Glutamatergic neuron (in vitro differentiated cells): ENCODE measurements at regions not wholly inside any gene's neighbourhood (a gene's known extent, or its start where the extent isn't known, plus 50 kb on each side); places are given as distances from the start of the nearest gene placed in this dataset.

Experiments
- DNase-seq: peaks from one replicate; pipeline ENCODE4 v3.0.0; 2022
- H3K27ac Mint-ChIP-seq: one replicate; pipeline ENCODE4 v1.8.0; 2020; ENCODE audit warnings: mild to moderate bottlenecking, mixed read lengths, inconsistent platforms; ENCODE audit not compliant: unreplicated experiment
- H3K27me3 Mint-ChIP-seq: one replicate; pipeline ENCODE4 v1.8.0; 2020; ENCODE audit warnings: mild to moderate bottlenecking, moderate library complexity, mixed read lengths, inconsistent platforms; ENCODE audit not compliant: unreplicated experiment
- H3K36me3 Mint-ChIP-seq: one replicate; pipeline ENCODE4 v1.8.0; 2020; ENCODE audit warnings: mild to moderate bottlenecking, mixed read lengths, inconsistent platforms; ENCODE audit not compliant: unreplicated experiment
- H3K4me1 Mint-ChIP-seq: one replicate; pipeline ENCODE4 v1.8.0; 2020; ENCODE audit warnings: mild to moderate bottlenecking, low read depth, mixed read lengths, inconsistent platforms; ENCODE audit not compliant: unreplicated experiment
- H3K4me3 Mint-ChIP-seq: one replicate; pipeline ENCODE4 v1.8.0; 2020; ENCODE audit warnings: mild to moderate bottlenecking, mixed read lengths, inconsistent platforms; ENCODE audit not compliant: unreplicated experiment
- H3K9me3 Mint-ChIP-seq: one replicate; pipeline ENCODE4 v1.8.0; 2020; ENCODE audit warnings: mild to moderate bottlenecking, moderate library complexity, mixed read lengths, inconsistent platforms; ENCODE audit not compliant: unreplicated experiment
- TF ChIP-seq, protein P1 (sequence below): fragments of 200-600 bp; sonication (generic); IDR thresholded peaks from one replicate; pipeline ENCODE4 v1.5.0; 2021; ENCODE audit not compliant: partially characterized antibody, unreplicated experiment

DNA sequence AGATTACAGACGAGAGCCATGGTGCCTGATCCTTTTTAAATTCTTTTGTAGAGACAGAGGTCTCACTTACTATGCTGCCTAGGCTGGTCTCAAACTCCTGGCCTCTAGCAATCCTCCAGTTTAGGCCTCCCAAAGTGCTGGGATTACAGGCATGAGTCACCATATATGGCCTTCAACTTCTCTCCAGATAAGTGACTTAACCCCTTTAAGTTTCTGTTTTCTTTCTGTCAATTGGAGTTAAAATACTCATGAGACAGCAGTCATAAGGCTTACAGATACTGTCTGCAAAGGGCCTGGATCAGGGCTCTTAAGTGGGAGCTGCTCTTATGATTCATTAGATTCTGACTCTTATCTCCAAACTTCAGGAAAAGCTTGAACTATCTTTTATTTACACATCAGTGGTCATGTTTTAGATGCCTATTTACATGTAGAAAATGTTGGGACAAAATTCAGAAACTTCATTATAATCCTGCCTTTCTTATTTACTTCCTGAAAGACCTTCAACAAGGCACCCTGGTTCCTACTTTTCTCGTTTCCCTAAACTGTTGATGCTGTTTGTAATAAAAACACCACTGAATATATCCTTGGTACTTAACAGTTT lies 271.5 kb upstream of the TBX3 start:
- Mint-ChIP-seq H3K27ac (no peak overlapping the region), H3K9me3 (peaks cover 3% of the 10 kb centered on the region), H3K4me3 (no peak overlapping the region), H3K27me3 (peaks cover 3% of the 10 kb centered on the region), H3K4me1 (peaks cover 3% of the 10 kb centered on the region), H3K36me3 (no peaks in the 10 kb centered on the region)
- no peak for DNase-seq
- TF ChIP-seq, protein P1, sequence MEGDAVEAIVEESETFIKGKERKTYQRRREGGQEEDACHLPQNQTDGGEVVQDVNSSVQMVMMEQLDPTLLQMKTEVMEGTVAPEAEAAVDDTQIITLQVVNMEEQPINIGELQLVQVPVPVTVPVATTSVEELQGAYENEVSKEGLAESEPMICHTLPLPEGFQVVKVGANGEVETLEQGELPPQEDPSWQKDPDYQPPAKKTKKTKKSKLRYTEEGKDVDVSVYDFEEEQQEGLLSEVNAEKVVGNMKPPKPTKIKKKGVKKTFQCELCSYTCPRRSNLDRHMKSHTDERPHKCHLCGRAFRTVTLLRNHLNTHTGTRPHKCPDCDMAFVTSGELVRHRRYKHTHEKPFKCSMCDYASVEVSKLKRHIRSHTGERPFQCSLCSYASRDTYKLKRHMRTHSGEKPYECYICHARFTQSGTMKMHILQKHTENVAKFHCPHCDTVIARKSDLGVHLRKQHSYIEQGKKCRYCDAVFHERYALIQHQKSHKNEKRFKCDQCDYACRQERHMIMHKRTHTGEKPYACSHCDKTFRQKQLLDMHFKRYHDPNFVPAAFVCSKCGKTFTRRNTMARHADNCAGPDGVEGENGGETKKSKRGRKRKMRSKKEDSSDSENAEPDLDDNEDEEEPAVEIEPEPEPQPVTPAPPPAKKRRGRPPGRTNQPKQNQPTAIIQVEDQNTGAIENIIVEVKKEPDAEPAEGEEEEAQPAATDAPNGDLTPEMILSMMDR = no peak

DNA sequence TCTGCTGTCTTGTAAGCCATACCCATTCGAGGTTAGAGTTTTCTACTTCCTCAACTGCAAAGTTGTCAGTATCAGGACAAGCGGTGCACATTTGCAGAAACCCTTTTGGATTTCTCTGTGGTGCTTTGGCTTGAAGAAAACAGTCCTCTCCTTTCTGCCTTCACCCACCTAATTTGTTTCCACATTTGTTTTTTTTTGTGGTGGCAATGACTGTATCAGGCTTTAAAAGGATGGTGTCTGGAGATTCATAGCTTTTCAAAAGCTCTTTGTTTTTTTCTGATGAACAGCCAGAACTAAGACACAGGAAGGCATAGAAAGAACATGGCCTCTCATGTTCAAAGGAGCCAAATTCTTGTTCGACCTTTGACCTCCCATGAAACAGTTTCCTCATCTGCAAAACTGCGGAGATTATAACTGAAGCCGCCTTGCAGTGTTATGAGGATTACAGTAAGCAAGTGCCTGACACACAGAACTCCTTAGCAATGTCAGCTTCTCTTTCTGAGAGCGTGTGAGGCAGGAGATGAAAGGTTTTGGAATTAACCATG lies 270.6 kb upstream of the TBX3 start:
- H3K4me1 Mint-ChIP-seq = peaks cover 3% of the 10 kb centered on the region
- H3K27ac Mint-ChIP-seq = no peak overlapping the region

DNA sequence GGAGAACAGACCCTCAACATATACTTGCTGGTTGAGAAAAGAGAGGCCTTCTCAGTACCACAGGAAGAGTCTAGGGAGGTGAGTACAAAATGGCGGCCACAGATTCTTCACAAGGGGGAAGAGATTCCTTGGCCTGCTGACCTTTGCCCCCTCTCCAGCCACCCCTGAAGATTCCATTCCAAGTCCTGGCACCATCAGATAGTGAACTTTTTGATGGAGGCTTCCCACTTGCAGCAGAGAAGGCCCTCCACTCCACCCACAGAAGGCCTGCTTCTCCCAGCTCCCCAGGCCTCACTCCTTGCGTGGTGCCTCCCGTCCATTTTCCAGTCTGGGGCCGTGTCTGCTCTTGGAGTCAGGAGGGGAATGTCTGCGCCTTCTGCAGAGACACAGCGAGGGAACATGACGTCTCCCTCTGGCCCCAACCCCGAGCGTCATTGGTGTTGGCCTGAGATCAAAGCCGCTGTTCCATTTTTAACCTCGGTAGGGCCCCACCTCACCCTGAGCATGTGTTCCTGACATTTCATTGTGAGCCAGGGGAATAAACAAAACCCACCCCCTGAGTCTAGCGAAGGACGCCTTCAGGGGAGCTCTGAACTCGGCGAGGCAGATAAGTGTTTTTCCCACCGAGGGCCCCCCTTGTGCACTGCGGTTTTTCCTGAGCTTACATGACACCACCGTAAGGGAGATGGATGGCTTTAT lies 268.7 kb upstream of the TBX3 start:
- DNase-seq = no peak
- Mint-ChIP-seq H3K27ac (no peak overlapping the region), H3K4me3 (no peak overlapping the region), H3K9me3 (peaks cover 3% of the 10 kb centered on the region), H3K27me3 (peaks cover 3% of the 10 kb centered on the region), H3K4me1 (peaks cover 6% of the 10 kb centered on the region), H3K36me3 (no peaks in the 10 kb centered on the region)
- TF ChIP-seq, protein P1 = no peak

More for the DNA sequence above, 270.6 kb upstream of the TBX3 start:
- TF ChIP-seq, protein P1 = no peak
- Mint-ChIP-seq H3K4me3 (no peak overlapping the region), H3K36me3 (no peaks in the 10 kb centered on the region), H3K27me3 (peaks cover 3% of the 10 kb centered on the region), H3K9me3 (peaks cover 3% of the 10 kb centered on the region)
- no peak for DNase-seq

DNA sequence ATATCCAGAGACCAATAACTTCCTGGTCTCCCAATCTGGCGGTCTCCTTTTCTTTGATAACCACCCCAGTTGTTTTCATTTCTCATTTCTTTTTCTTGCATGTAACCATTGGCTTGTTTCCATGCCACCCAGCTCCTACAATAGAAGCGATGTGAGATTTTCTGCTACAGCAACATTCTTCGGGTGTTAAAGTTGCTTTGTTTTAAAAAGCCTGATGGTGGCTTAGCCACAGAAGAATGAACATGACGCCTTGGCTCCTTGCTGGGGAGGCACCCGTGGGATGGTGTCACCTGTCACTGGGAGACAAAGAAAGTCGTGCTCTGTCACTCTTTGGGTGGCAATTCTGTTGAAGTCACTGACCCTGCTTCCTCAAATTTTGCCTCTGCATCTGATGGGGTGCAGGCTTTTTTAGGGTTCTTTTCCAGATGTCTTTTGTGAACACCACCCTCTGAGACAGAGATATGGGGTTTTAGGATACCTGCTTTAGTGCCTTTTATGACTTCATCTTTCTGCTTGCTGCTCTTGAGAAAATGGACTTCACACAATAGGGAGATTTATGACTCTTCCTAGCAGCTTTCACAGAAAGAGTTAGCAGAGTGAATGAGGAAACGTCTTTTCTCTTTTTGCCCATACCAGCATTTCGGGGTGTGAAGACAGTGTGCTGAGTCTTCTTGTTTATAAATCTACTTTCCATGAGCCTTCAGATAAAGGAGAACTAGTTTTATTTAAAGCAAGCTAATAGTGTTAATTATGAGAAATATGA lies 265.3 kb upstream of the TBX3 start:
- peaks cover 4% of the 10 kb centered on the region for H3K27me3 Mint-ChIP-seq
- TF ChIP-seq, protein P1 = no peak
- no peak overlapping the region for H3K4me3 Mint-ChIP-seq
- peaks cover 15% of the 10 kb centered on the region for H3K4me1 Mint-ChIP-seq
- no peak for DNase-seq
- no peaks in the 10 kb centered on the region for H3K36me3 Mint-ChIP-seq
- no peak overlapping the region for H3K27ac Mint-ChIP-seq
- peaks cover 6% of the 10 kb centered on the region for H3K9me3 Mint-ChIP-seq
